Thymus (tissue), 11 donors: ENCODE measurements at regions not wholly inside any gene's neighbourhood (a gene's known extent, or its start where the extent isn't known, plus 50 kb on each side); places are given as distances from the start of the nearest gene placed in this dataset.
A peak's percentile ranks its signal among the peaks of the same experiment; 100 is the strongest.
"Not testable (repeated sequence)": the region's sequence is repeated elsewhere in the genome, so short reads cannot be mapped to it uniquely, and the experiment has no call there.

Source experiments
- DNase-seq, 9 donors: peaks; one replicate each; pipeline ENCODE4 v3.0.0-alpha.2; 2013; ENCODE audit warnings: low spot score in 9 of 9, low read depth in 6 of 9, missing footprints in 1 of 9
- H3K27ac ChIP-seq, 2 donors: one replicate each; pipeline ENCODE4 v1.5.1; 2013; ENCODE audit warnings: control low read depth in 1 of 2, low read depth in 1 of 2, low read length in 1 of 2, mild to moderate bottlenecking in 1 of 2, moderate library complexity in 1 of 2
- H3K27me3 ChIP-seq, 2 donors: one replicate each; pipeline ENCODE4 v1.5.1; 2013; ENCODE audit warnings: low read length in 1 of 2; ENCODE audit not compliant: control insufficient read depth in 2 of 2, insufficient read depth in 1 of 2
- H3K36me3 ChIP-seq, 2 donors: one replicate each; pipeline ENCODE4 v1.5.1; 2013; ENCODE audit warnings: low read length in 1 of 2, mild to moderate bottlenecking in 1 of 2, moderate library complexity in 1 of 2; ENCODE audit not compliant: control insufficient read depth in 2 of 2, insufficient read depth in 2 of 2
- H3K4me1 ChIP-seq, 2 donors: one replicate each; pipeline ENCODE4 v1.5.1; 2013; ENCODE audit warnings: low read length in 2 of 2; ENCODE audit not compliant: control insufficient read depth in 2 of 2, insufficient read depth in 2 of 2
- H3K4me3 ChIP-seq, 2 donors: one replicate each; pipeline ENCODE4 v1.5.1; 2013; ENCODE audit warnings: low read length in 2 of 2, control low read depth in 1 of 2, mild to moderate bottlenecking in 1 of 2
- H3K9me3 ChIP-seq, 2 donors: one replicate each; pipeline ENCODE4 v1.5.1; 2013; ENCODE audit warnings: low read length in 1 of 2, mild to moderate bottlenecking in 1 of 2; ENCODE audit not compliant: control insufficient read depth in 2 of 2, insufficient read depth in 1 of 2
- WGBS: extraction: QIAGEN DNeasy Blood & Tissue Kit; methylation state at CpG from one replicate; pipeline ENCODE4 v1.1.7; 2013; 5-methylcytosine and 5-hydroxymethylcytosine counted together
- donor health status: healthy.

- H3K4me3 ChIP-seq = no peak overlapping the region
- no peaks in the 10 kb centered on the region for H3K27me3 ChIP-seq
- H3K9me3 ChIP-seq = no peaks in the 10 kb centered on the region
- H3K27ac ChIP-seq = no peak overlapping the region
- no peaks in the 10 kb centered on the region for H3K4me1 ChIP-seq
- DNase-seq = no peak
- 49% methylated on average over 6 of the region's 6 CpGs for WGBS
- no peaks in the 10 kb centered on the region for H3K36me3 ChIP-seq
Measured at GRCh38 chr14:106248321-106249192, 722.2 kb downstream of the TMEM121 start.

GRCh38 chr14:106253995-106254394, 727.6 kb downstream of the TMEM121 start:
- not testable (repeated sequence) for H3K36me3 ChIP-seq, H3K4me3 ChIP-seq, H3K27ac ChIP-seq, DNase-seq, H3K27me3 ChIP-seq, H3K9me3 ChIP-seq
- WGBS = 91% methylated on average over 5 of the region's 5 CpGs
- H3K4me1 ChIP-seq = peaks cover 0 to 10% of the 10 kb centered on the region in 2 donors

DNA sequence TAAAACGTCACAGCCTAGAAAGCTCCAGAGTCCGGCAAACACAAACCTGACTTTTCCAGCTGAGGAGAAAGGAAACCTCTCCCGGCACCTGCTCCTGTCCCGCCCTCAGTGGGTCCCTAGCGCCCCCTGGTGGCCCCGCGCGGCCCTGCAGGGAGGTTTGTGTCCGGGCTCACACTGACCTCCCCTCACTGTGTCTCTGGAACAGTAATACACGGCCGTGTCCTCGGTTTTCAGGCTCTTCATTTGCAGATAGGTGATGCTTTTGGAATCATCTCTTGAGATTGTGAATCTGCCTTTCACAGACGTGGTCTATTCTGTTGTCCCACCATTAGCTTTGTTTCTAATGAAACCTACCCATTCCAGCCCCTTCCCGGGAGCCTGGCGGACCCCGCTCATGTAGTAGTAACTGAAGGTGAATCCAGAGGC, 731.2 kb downstream of the TMEM121 start:
- WGBS = 30% methylated on average over 16 of the region's 16 CpGs
- not testable (repeated sequence) for H3K27ac ChIP-seq, H3K36me3 ChIP-seq, H3K4me3 ChIP-seq, H3K9me3 ChIP-seq, H3K27me3 ChIP-seq
- peaks cover 0 to 19% of the 10 kb centered on the region in 2 donors for H3K4me1 ChIP-seq
- peak in 2 of 9 donors; percentile 42 to 48 for DNase-seq

- Histone ChIP-seq H3K27ac (peak overlapping the region; percentile 83 to 93), H3K27me3 (no peaks in the 10 kb centered on the region), H3K4me3 (peak overlapping the region in 1 of 2 donors; percentile 12), H3K9me3 (no peaks in the 10 kb centered on the region), H3K36me3 (no peaks in the 10 kb centered on the region), H3K4me1 (peaks cover 17 to 36% of the 10 kb centered on the region in 2 donors)
- WGBS = 9% methylated on average over 17 of the region's 17 CpGs
- DNase-seq = peak; percentile 75 to 100 (median 97)
Measured at GRCh38 chr14:106268013-106268727, 741.8 kb downstream of the TMEM121 start.

DNA sequence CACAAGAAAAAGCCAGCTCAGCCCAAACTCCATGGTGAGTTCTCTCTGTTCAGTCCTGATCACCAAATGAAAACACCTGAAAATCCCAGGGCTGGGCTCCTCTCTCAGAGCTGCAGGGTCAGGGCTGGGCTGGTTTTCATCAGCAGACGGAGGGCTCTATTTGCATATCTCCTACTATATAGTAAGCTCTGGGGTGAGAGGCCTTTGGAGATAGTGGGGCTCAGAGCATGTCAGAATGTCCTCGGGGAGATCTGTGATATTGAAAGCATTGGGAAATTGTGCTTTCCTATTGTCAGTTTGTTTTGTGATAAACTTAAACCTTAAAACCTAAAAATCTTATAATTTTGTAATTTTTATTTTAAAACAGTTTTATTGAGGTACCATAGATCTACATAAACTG, 742.6 kb downstream of the TMEM121 start:
- Histone ChIP-seq H3K27me3 (no peaks in the 10 kb centered on the region), H3K27ac (peak overlapping the region in 1 of 2 donors; percentile 93), H3K9me3 (no peaks in the 10 kb centered on the region), H3K36me3 (no peaks in the 10 kb centered on the region), H3K4me1 (peaks cover 17 to 35% of the 10 kb centered on the region in 2 donors), H3K4me3 (peak overlapping the region in 1 of 2 donors; percentile 12)
- 39% methylated on average over 2 of the region's 2 CpGs for WGBS
- DNase-seq = peak in 1 of 9 donors; percentile 41

DNA sequence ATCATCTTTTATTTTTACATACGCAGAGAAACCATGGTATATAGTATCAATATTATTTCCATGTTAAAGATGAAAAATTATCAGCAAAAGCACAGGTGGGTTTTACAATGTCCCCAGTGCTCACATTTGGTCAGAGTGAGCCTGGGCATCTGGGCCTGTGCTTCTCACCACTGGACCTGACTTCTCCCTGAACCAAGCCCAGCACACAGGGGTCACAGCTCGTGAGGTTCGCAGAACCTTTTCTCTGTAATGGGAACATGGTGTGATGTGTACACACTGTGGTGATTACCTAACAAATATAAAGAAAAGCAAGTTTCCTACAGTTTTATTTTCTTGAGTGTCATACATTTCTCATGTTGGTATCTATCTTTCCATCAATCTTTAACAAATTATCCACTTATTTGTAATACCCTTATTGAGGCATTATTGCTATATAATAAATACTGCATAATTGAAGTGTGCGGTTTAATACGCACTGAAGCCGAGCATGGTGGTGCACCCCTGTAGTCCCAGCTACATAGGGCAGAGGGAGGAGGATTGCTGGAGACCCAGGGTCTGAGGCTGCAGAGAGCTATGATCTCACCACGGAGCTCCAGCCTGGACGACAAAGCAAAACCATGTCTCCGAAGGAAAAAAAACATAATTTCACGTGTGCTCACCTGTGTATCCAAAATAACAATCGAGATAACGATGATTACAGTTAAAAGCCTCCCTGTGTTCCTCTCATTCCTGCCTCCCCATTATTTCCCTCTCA, 743.2 kb downstream of the TMEM121 start:
- no peak for DNase-seq
- Histone ChIP-seq H3K4me1 (peaks cover 17 to 35% of the 10 kb centered on the region in 2 donors), H3K4me3 (no peak overlapping the region), H3K27me3 (no peaks in the 10 kb centered on the region), H3K9me3 (no peaks in the 10 kb centered on the region), H3K36me3 (no peaks in the 10 kb centered on the region), H3K27ac (no peak overlapping the region)
- WGBS = 91% methylated on average over 12 of the region's 12 CpGs

GRCh38 chr14:106270476-106271121, 744.2 kb downstream of the TMEM121 start:
- WGBS = 31% methylated on average over 3 of the region's 4 CpGs
- H3K9me3 ChIP-seq, H3K27ac ChIP-seq, H3K27me3 ChIP-seq, DNase-seq, H3K4me3 ChIP-seq, H3K36me3 ChIP-seq: not testable (repeated sequence)
- peaks cover 19 to 45% of the 10 kb centered on the region in 2 donors for H3K4me1 ChIP-seq

DNA sequence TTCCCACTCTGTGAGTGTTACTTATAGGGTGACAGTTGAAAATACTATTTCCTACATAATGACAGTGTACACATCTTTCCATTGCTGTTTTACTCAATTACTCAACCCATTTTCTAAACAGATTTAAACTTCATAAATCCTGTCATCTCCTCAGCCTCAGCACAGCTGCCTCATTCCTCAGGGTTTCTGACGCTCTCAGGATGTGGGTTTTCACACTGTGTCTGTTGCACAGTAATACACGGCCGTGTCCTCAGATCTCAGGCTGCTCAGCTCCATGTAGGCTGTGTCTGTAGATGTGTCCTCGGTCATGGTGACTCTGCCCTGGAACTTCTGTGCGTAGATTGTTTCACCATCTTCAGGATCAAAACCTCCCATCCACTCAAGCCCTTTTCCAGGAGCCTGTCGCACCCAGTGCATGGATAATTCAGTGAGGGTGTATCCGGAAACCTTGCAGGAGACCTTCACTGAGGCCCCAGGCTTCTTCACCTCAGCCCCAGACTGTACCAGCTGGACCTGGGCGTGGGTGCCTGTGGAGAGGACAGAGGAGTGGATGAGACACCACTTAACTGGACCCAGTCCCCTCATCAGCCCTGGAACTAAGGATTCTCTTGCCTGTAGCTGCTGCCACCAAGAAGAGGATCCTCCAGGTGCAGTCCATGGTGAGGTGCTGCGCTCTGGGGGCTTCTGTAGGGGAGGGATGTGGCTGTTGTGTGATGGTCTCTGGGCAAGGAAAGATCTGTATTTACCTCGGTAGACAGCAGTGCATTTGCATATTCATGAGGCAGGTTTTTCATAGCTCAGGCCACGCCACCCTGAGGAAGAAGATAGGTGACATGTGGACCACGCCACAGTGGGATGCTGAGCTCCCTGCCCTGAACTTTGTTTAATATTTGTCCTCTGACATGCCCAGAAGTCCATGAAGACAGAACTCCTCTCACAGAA, 750.2 kb downstream of the TMEM121 start:
- whole genome bisulfite sequencing = 14% methylated on average over 12 of the region's 12 CpGs
- H3K9me3 ChIP-seq = no peaks in the 10 kb centered on the region
- no peaks in the 10 kb centered on the region for H3K27me3 ChIP-seq
- H3K4me1 ChIP-seq = peaks cover 23 to 57% of the 10 kb centered on the region in 2 donors
- peak overlapping the region; percentile 46 to 54 for H3K4me3 ChIP-seq
- peak overlapping the region; percentile 93 for H3K27ac ChIP-seq
- peak in 6 of 9 donors; percentile 71 to 91 (median 78) for DNase-seq
- peaks cover 0 to 2% of the 10 kb centered on the region in 2 donors for H3K36me3 ChIP-seq
